HepG2 (cell line): ENCODE measurements at regions not wholly inside any gene's neighbourhood (a gene's known extent, or its start where the extent isn't known, plus 50 kb on each side); places are given as distances from the start of the nearest gene placed in this dataset.

Experiments used
- ATAC-seq: fragments of 200-7000 bp; cut with Tn5 transposase; 3 replicates; pipeline ENCODE4 v1.9.1; 2020; ENCODE audit warnings: mild to moderate bottlenecking, moderate library complexity
- BruUV-seq: library from RNA; stranded (reverse); fragments of 400-500 nt; replicated peaks from 2 replicates; lab custom pipeline; 2021; lab: Mats Ljungman, UMichigan
- CTCF ChIA-PET: fragments of 300-600 bp; formaldehyde crosslinking; extraction: SDS; loops from one replicate; lab custom pipeline; 2021; ENCODE audit warnings: low total read pairs, inconsistent platforms, low intra/inter-chr PET ratio; lab: Yijun Ruan, JAX
- POLR2A ChIA-PET: fragments of 350-600 bp; sonication (Branson Sonifier 250); formaldehyde crosslinking; loops from one replicate; lab custom pipeline; 2020; ENCODE audit warnings: antibody characterized with exemption, inconsistent platforms; lab: Yijun Ruan, JAX
- DNase-seq: peaks from one replicate; pipeline ENCODE4 v3.0.0-alpha.2; 2015; ENCODE audit warnings: low spot score
- FAIRE-seq: peaks from 3 replicates; lab custom pipeline; 2011; peaks lifted over from hg19 to GRCh38; lab: Jason Lieb, UNC
- H2AFZ ChIP-seq: one replicate; pipeline ENCODE4 v1.6.1; 2011; ENCODE audit warnings: low read length, inconsistent platforms
- H3K27ac ChIP-seq: fragments of 300-600 bp; 3 replicates; pipeline ENCODE4 v1.8.0; 2011; ENCODE audit warnings: mixed run types, mild to moderate bottlenecking, mixed read lengths, low read length, inconsistent platforms; ENCODE audit not compliant: insufficient read depth; ENCODE audit errors: extremely low read length
- H3K27me3 ChIP-seq, 2 experiments: fragments of 200-600 bp in 1 of 2; 2 replicates in 1 of 2; 3 replicates in 1 of 2; pipeline versions ENCODE4 v1.6.0 to v1.8.0; 2011; ENCODE audit warnings: low read length in 2 of 2, mild to moderate bottlenecking in 2 of 2, moderate library complexity in 2 of 2, inconsistent platforms in 1 of 2; ENCODE audit not compliant: insufficient read depth in 2 of 2, control insufficient read depth in 1 of 2
- H3K36me3 ChIP-seq, 2 experiments: fragments of 200-600 bp in 1 of 2; replicated peaks in 1 of 2; 2 replicates in 1 of 2; 3 replicates in 1 of 2; pipeline versions ENCODE4 v1.5.1 to v1.8.0; 2011; ENCODE audit warnings: low read length in 2 of 2, inconsistent platforms in 1 of 2; ENCODE audit not compliant: insufficient read depth in 2 of 2, control insufficient read depth in 1 of 2
- H3K4me1 ChIP-seq: 2 replicates; pipeline ENCODE4 v1.5.1; 2012; ENCODE audit warnings: low read length, inconsistent platforms; ENCODE audit not compliant: insufficient read depth
- H3K4me2 ChIP-seq: 2 replicates; pipeline ENCODE4 v1.6.0; 2011; ENCODE audit warnings: low read depth, low read length, inconsistent platforms
- H3K4me3 ChIP-seq, 3 experiments: fragments of 200-600 bp in 1 of 3; sonication (generic), shearing (Covaris generic) in 1 of 3; replicated peaks in 1 of 3; 2 replicates each; pipeline ENCODE4 v1.5.1; 2011 to 2016; ENCODE audit warnings: low read length in 3 of 3, inconsistent platforms in 2 of 3, low read depth in 2 of 3, mild to moderate bottlenecking in 2 of 3, control low read depth in 1 of 3, mixed read lengths in 1 of 3; ENCODE audit not compliant: insufficient read depth in 1 of 3
- H3K79me2 ChIP-seq: one replicate; pipeline ENCODE4 v1.6.1; 2011; ENCODE audit warnings: low read length, inconsistent platforms; ENCODE audit not compliant: insufficient read depth
- H3K9ac ChIP-seq: 2 replicates; pipeline ENCODE4 v1.6.0; 2011; ENCODE audit warnings: mild to moderate bottlenecking, low read depth, low read length, inconsistent platforms; ENCODE audit not compliant: insufficient read depth
- H3K9me3 ChIP-seq: 2 replicates; pipeline ENCODE4 v1.5.1; 2012; ENCODE audit warnings: mild to moderate bottlenecking, low read length
- H4K20me1 ChIP-seq: 2 replicates; pipeline ENCODE4 v1.6.0; 2011; ENCODE audit warnings: inconsistent platforms, mild to moderate bottlenecking, low read length, moderate library complexity; ENCODE audit not compliant: insufficient read depth
- CBFB ChIP-seq: sonication (generic); formaldehyde crosslinking; IDR thresholded peaks from 2 replicates; pipeline ENCODE4 v1.4.0; 2020; ENCODE audit warnings: missing genetic modification reagents
- CREM ChIP-seq, 2 experiments: sonication (generic) in 1 of 2; formaldehyde crosslinking in 1 of 2; IDR thresholded peaks; 2 replicates each; pipeline versions ENCODE4 v1.4.0 to v1.6.1; 2016 to 2020; ENCODE audit warnings: antibody characterized with exemption in 1 of 2, mild to moderate bottlenecking in 1 of 2, missing genetic modification reagents in 1 of 2
- JUND ChIP-seq: sonication (generic); formaldehyde crosslinking; IDR thresholded peaks from 2 replicates; pipeline ENCODE4 v1.8.0; 2022; ENCODE audit warnings: mild to moderate bottlenecking, missing genetic modification reagents
- ZNF468 ChIP-seq: sonication (generic); formaldehyde crosslinking; IDR thresholded peaks from 2 replicates; pipeline ENCODE4 v1.8.0; 2022; ENCODE audit warnings: mild to moderate bottlenecking, moderate library complexity, missing genetic modification reagents
- ZNF775 ChIP-seq: sonication (generic); formaldehyde crosslinking; IDR thresholded peaks from 2 replicates; pipeline ENCODE4 v1.4.0; 2020; ENCODE audit warnings: missing genetic modification reagents, mild to moderate bottlenecking, moderate library complexity, borderline replicate concordance
- WGBS: methylation state at CpG from one replicate; pipeline ENCODE4 v1.1.6; 2017; ENCODE audit warnings: low lambda C conversion rate; 5-methylcytosine and 5-hydroxymethylcytosine counted together
- in situ Hi-C: cut with HindIII; loops from 2 replicates; pipeline ENCODE4 v1.10.0; 2017; ENCODE audit warnings: low pct_unique_long_range_greater_than_20kb; ENCODE audit not compliant: extremely low pct_ligation_motif_present
- intact Hi-C: fragments of 100-400 bp; cut with micrococcal nuclease; formaldehyde crosslinking; loops from one replicate; pipeline ENCODE4 v1.10.0; 2022; ENCODE audit not compliant: unreplicated experiment
- TF ChIP-seq, protein P1 (sequence below): sonication (generic); formaldehyde crosslinking; IDR thresholded peaks from 2 replicates; pipeline ENCODE4 v1.8.1; 2023; ENCODE audit warnings: missing genetic modification reagents, inconsistent platforms, borderline replicate concordance

DNA sequence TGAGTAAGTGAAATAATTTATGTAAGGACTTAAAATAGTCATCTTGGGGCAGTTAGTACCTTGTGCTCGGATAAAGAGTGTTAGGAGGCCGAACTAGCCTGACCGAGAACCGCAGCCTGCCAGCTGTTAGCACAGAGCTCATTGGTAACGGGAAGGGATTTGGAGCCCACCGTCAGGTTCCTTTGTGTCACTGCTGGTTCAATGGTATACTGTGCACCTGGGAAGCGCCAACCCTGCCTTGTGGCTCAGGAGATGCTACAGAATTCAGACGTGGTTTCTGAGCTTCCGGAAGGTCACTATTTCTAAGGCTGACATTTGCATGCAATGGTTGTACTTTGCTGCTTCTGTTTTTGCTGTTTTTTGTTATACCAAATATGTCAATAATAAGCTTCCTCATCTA is 403.5 kb downstream of the CADM1 start (continued):
- no peak for TF ChIP-seq CBFB (CRISPR knock-in tag)
- TF ChIP-seq CREM (IDR thresholded peaks at IDR 0.05) = no peak
- no peak for TF ChIP-seq CREM (CRISPR knock-in tag; IDR thresholded peaks at IDR 0.05)
- no peak for TF ChIP-seq ZNF775 (CRISPR knock-in tag)
- TF ChIP-seq, all 625 proteins: peak for 0

DNA sequence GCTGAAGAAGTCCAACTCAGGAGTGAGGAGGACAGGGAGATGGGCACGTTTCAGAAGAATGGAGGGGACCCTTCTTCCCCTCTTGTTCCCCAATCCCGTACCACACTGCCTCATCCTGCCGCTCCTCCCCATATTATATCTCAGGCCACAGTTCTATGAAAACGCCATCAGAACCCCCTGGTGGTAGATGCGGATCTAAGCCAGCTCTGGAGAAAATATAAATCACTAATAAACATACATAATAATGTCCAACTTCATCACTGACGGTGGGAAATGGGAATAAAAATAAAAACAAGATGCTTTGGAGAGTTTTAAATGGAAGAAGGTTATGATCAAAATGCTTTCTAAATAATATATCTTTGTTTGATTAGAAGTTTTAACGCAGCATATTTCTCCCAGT is 400.3 kb downstream of the CADM1 start:
- Histone ChIP-seq H3K36me3 (no peaks in the 10 kb centered on the region), H3K79me2 (no peaks in the 10 kb centered on the region), H2AFZ (no peak overlapping the region), H3K4me3 (no peak overlapping the region), H3K4me1 (no peaks in the 10 kb centered on the region), H4K20me1 (no peaks in the 10 kb centered on the region), H3K4me2 (no peak overlapping the region), H3K27ac (no peak overlapping the region), H3K9me3 (no peaks in the 10 kb centered on the region), H3K27me3 (peaks cover 0 to 10% of the 10 kb centered on the region in 2 experiments; a peak in 2 of 5 replicates), H3K9ac (no peak overlapping the region)
- DNase-seq = no peak
- in situ Hi-C loops = loop anchor here (25.0 kb wide), 1 partner anchor 317 kb away; no protein-coding TSS in a partner anchor
- intact Hi-C loops = loop anchor here (10.0 kb wide), 2 partner anchors 329 to 1541 kb away; no protein-coding TSS in a partner anchor
- no TSS peak for BruUV-seq
- WGBS = 9% methylated on average over 7 of the region's 7 CpGs
- no peak for FAIRE-seq
- peak; percentile 35; the same call in 1 of the 3 replicates for ATAC-seq
- CTCF ChIA-PET = no interaction called here
- no peak for TF ChIP-seq JUND
- TF ChIP-seq, protein P1, sequence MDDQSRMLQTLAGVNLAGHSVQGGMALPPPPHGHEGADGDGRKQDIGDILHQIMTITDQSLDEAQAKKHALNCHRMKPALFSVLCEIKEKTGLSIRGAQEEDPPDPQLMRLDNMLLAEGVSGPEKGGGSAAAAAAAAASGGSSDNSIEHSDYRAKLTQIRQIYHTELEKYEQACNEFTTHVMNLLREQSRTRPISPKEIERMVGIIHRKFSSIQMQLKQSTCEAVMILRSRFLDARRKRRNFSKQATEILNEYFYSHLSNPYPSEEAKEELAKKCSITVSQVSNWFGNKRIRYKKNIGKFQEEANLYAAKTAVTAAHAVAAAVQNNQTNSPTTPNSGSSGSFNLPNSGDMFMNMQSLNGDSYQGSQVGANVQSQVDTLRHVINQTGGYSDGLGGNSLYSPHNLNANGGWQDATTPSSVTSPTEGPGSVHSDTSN (CRISPR knock-in tag) = no peak
- TF ChIP-seq ZNF468 = no peak
- POLR2A ChIA-PET = no interaction called here
